ENCODE measurements at regions not wholly inside any gene's neighbourhood (a gene's known extent, or its start where the extent isn't known, plus 50 kb on each side); places are given as distances from the start of the nearest gene placed in this dataset.

GRCh38 chr10:111840546-111840945 is 343.0 kb downstream of the GPAM start:
- no peaks in the 10 kb centered on the region for H3K36me3 ChIP-seq
- no peaks in the 10 kb centered on the region for H3K27me3 ChIP-seq
- H3K9me3 ChIP-seq, result no peaks in the 10 kb centered on the region
- no peak overlapping the region for H3K4me3 ChIP-seq
- DNase-seq, result no peak

GRCh38 chr10:111852801-111853200 is 330.8 kb downstream of the GPAM start:
- no peak overlapping the region for H3K4me3 ChIP-seq
- DNase-seq, result no peak
- H3K27me3 ChIP-seq, result no peaks in the 10 kb centered on the region
- no peaks in the 10 kb centered on the region for H3K9me3 ChIP-seq
- no peaks in the 10 kb centered on the region for H3K36me3 ChIP-seq

- no peak for DNase-seq
- Histone ChIP-seq H3K9me3 (no peaks in the 10 kb centered on the region), H3K27me3 (no peaks in the 10 kb centered on the region), H3K4me3 (no peak overlapping the region), H3K36me3 (no peaks in the 10 kb centered on the region)
These were observed 326.9 kb downstream of the GPAM start for GRCh38 chr10:111856631-111857030.

- H3K4me3 ChIP-seq, result no peak overlapping the region
- no peaks in the 10 kb centered on the region for H3K9me3 ChIP-seq
- DNase-seq, result no peak
- H3K36me3 ChIP-seq, result no peaks in the 10 kb centered on the region
- H3K27me3 ChIP-seq, result no peaks in the 10 kb centered on the region
These were observed 318.0 kb downstream of the GPAM start for GRCh38 chr10:111865550-111865949.

GRCh38 chr10:111871458-111871857 is 312.1 kb downstream of the GPAM start:
- Histone ChIP-seq H3K36me3 (no peaks in the 10 kb centered on the region), H3K9me3 (no peaks in the 10 kb centered on the region), H3K4me3 (no peak overlapping the region), H3K27me3 (no peaks in the 10 kb centered on the region)
- no peak for DNase-seq

- H3K36me3 ChIP-seq, result no peaks in the 10 kb centered on the region
- H3K27me3 ChIP-seq, result no peaks in the 10 kb centered on the region
- DNase-seq, result no peak
- no peaks in the 10 kb centered on the region for H3K9me3 ChIP-seq
- H3K4me3 ChIP-seq, result no peak overlapping the region
These were observed 311.0 kb downstream of the GPAM start for GRCh38 chr10:111872591-111872990.

GRCh38 chr10:111873041-111873440 is 310.5 kb downstream of the GPAM start:
- no peak overlapping the region for H3K4me3 ChIP-seq
- no peak for DNase-seq
- no peaks in the 10 kb centered on the region for H3K36me3 ChIP-seq
- H3K27me3 ChIP-seq, result no peaks in the 10 kb centered on the region
- H3K9me3 ChIP-seq, result no peaks in the 10 kb centered on the region; the same call in 1 of the 2 replicates

GRCh38 chr10:111873621-111874135 is 309.9 kb downstream of the GPAM start:
- Histone ChIP-seq H3K9me3 (no peaks in the 10 kb centered on the region; the same call in 1 of the 2 replicates), H3K36me3 (no peaks in the 10 kb centered on the region), H3K27me3 (no peaks in the 10 kb centered on the region), H3K4me3 (no peak overlapping the region)
- DNase-seq, result no peak

- H3K9me3 ChIP-seq, result no peaks in the 10 kb centered on the region; the same call in 1 of the 2 replicates
- DNase-seq, result no peak
- no peaks in the 10 kb centered on the region for H3K36me3 ChIP-seq
- H3K4me3 ChIP-seq, result no peak overlapping the region
- H3K27me3 ChIP-seq, result no peaks in the 10 kb centered on the region
These were observed 309.0 kb downstream of the GPAM start for GRCh38 chr10:111874576-111874975.

GRCh38 chr10:111875725-111876124 is 307.8 kb downstream of the GPAM start:
- Histone ChIP-seq H3K36me3 (no peaks in the 10 kb centered on the region), H3K9me3 (no peaks in the 10 kb centered on the region; the same call in 1 of the 2 replicates), H3K4me3 (no peak overlapping the region), H3K27me3 (no peaks in the 10 kb centered on the region)
- DNase-seq, result no peak

GRCh38 chr10:111877258-111877657 is 306.3 kb downstream of the GPAM start:
- Histone ChIP-seq H3K27me3 (no peaks in the 10 kb centered on the region), H3K36me3 (no peaks in the 10 kb centered on the region), H3K9me3 (no peaks in the 10 kb centered on the region; the same call in 1 of the 2 replicates), H3K4me3 (no peak overlapping the region)
- no peak for DNase-seq

GRCh38 chr10:111879969-111880368 is 303.6 kb downstream of the GPAM start:
- no peaks in the 10 kb centered on the region; the same call in 1 of the 2 replicates for H3K9me3 ChIP-seq
- H3K4me3 ChIP-seq, result no peak overlapping the region
- no peaks in the 10 kb centered on the region for H3K27me3 ChIP-seq
- no peak for DNase-seq
- no peaks in the 10 kb centered on the region for H3K36me3 ChIP-seq

- Histone ChIP-seq H3K4me3 (no peak overlapping the region), H3K9me3 (no peaks in the 10 kb centered on the region), H3K27me3 (no peaks in the 10 kb centered on the region), H3K36me3 (no peaks in the 10 kb centered on the region)
- DNase-seq, result no peak
These were observed 298.5 kb downstream of the GPAM start for GRCh38 chr10:111885046-111885445.

GRCh38 chr10:111885919-111886318 is 297.6 kb downstream of the GPAM start:
- no peaks in the 10 kb centered on the region for H3K36me3 ChIP-seq
- DNase-seq, result no peak
- no peaks in the 10 kb centered on the region for H3K27me3 ChIP-seq
- no peak overlapping the region for H3K4me3 ChIP-seq
- no peaks in the 10 kb centered on the region for H3K9me3 ChIP-seq

GRCh38 chr10:111887266-111887665 is 296.3 kb downstream of the GPAM start:
- Histone ChIP-seq H3K27me3 (no peaks in the 10 kb centered on the region), H3K36me3 (no peaks in the 10 kb centered on the region), H3K9me3 (no peaks in the 10 kb centered on the region), H3K4me3 (no peak overlapping the region)
- DNase-seq, result no peak

GRCh38 chr10:111890046-111890445 is 293.5 kb downstream of the GPAM start:
- DNase-seq, result no peak
- Histone ChIP-seq H3K27me3 (no peaks in the 10 kb centered on the region), H3K9me3 (no peaks in the 10 kb centered on the region)

GRCh38 chr10:111916011-111916410 is 267.6 kb downstream of the GPAM start:
- no peaks in the 10 kb centered on the region for H3K36me3 ChIP-seq
- DNase-seq, result no peak
- no peaks in the 10 kb centered on the region for H3K27me3 ChIP-seq
- H3K4me3 ChIP-seq, result no peak overlapping the region
- no peaks in the 10 kb centered on the region for H3K9me3 ChIP-seq

More at GRCh38 chr10:111890046-111890445, 293.5 kb downstream of the GPAM start:
- Histone ChIP-seq H3K4me3 (no peak overlapping the region), H3K36me3 (no peaks in the 10 kb centered on the region)

GRCh38 chr10:111921821-111922220 is 261.7 kb downstream of the GPAM start:
- no peaks in the 10 kb centered on the region for H3K36me3 ChIP-seq
- no peaks in the 10 kb centered on the region for H3K9me3 ChIP-seq
- no peaks in the 10 kb centered on the region for H3K27me3 ChIP-seq
- H3K4me3 ChIP-seq, result no peak overlapping the region
- DNase-seq, result no peak

GRCh38 chr10:111923032-111923431 is 260.5 kb downstream of the GPAM start:
- Histone ChIP-seq H3K27me3 (no peaks in the 10 kb centered on the region), H3K4me3 (no peak overlapping the region), H3K36me3 (no peaks in the 10 kb centered on the region), H3K9me3 (no peaks in the 10 kb centered on the region)
- no peak for DNase-seq
